ENCODE measurements at regions not wholly inside any gene's neighbourhood (a gene's known extent, or its start where the extent isn't known, plus 50 kb on each side); places are given as distances from the start of the nearest gene placed in this dataset.
"Not testable (repeated sequence)": the region's sequence is repeated elsewhere in the genome, so short reads cannot be mapped to it uniquely, and the experiment has no call there.

DNA sequence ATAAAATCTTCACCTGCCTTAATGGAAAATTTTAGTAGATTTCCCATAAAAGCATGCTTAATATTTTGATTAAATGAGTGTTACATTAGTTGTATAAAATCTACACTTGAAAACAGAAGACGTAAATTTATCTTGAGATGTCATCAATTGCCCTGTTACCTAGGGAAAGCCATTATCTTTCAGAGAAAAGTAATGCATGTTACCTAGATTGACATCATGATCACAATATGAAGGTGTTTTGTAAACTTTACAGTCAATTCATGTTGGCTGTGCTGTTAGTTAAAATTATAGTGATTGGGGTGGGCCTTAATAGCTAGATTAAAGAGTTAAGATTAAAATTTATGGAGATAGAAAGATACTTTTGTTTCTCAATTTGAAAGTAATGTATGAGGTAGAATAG is 293.2 kb upstream of the PCDH18 start:
- DNase-seq: no peak

DNA sequence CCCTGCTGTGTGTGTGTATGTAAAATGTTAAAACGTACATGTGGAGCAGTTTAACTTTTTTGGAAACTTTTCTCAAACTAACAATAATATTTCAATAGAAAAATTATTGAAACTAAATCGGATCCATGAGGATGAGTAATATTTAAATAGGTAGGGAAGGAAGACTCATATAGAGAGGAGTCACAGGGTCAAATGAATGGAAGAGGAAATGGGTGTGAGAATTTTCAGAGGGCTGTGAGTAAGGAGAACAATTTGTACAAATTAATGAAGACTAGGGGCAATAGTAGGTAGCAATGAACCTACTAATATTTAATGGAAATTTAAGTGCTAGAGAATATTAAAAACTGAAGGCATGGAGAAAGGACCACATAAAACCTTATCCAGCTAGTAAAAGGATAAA is 290.7 kb upstream of the PCDH18 start:
- no peak for DNase-seq

DNA sequence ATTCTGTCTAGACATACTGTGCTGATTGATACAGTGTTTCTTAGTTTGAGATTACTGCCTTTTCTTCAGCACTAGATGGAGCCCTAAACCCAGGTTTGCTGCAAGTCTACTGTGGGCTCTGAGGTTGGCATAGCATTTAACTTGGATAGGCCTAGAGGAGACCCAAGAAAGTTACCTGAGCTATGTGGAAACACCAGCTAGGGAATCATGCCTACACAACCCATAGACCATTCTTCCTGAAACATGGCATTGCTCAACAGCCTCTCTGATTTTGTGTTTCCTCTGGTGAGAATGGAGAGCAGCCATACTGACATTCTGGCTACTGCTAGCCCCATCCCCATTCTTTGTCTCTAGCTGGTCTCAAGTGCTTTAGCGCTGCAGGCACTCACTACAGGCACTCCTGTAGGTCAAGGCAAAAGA is 287.7 kb upstream of the PCDH18 start:
- DNase-seq: peak in 1 of 2 experiments; percentile 2

DNA sequence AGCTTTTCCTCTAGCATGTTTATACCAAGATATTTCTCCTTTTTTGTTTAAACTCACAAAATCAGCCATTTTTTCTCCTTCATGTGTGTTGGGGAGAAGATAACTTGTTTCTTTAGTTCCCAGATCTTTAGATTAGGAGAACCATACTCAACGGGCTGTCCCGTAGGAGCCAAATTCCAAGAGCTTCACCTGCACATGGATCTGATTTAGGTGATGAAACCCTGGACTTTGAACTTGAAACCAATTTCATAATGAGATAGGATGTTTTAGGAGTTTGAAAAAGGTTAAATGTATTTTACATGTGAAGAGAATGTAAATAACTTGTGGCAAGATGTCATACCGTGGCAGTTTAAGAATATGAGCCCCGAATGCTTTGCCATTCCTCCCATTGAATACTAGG is 280.0 kb upstream of the PCDH18 start:
- no peak for DNase-seq

DNA sequence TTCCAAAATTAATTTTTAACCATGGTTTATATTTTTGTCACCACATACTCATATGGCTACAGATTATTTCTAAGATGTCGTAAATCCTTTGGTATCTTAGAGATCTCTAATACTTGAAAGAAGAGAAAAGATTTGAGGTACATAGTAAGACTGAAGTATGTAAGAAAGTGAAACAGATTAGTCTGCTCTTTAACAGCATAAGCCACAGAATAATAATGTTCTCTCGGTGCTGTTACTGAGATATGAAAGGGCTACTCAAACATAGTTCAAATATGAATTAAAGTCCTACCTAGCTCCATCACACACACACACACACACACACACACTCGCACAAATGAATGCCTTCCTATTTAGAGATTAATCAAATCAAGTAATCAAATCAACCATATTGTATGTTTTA is 274.1 kb upstream of the PCDH18 start:
- DNase-seq: no peak

DNA sequence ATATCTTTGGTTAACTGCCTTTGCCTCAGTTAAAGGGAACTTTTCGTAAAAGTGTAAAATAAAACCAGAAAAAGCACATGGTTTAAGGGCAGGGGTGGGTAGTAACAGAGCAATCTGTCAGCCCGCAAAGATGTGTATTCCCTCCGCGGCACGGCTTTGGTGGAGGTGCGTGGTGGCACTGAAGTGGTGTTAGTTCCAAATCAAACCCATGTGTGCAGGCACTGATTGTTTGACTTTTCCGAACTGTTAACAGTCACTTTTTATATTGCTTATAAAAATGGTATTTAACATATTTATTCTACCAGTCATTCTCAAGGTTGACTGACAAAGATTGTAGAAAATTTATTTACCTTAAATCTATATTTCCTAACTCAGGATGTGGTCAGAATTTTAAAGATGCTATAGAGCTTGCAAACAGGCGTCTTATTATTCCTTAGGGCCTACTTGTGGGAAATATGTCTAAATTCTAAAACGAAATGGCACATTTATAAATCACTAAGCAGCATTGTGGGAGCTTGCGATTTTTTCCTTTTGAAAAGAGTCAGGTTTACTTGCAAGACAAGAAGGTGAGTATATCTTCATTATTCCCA is 272.7 kb upstream of the PCDH18 start:
- no peak for DNase-seq

DNA sequence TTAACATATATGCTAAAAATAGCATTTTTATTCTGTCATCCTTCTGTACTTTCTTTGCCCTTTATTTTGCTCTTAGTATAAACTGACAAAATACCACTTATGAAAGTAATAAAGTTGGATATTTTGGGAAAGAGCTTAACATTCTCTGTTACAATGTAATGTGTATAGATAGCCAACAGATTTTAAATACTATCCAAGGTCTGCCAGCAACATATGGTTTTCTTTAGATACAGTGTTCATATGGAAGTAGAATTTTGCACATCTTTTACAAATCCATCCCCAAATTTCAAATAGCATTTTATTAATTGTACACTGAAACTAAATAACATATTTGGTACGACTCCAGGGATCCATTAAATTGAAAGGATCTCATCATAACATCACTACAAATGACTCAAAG is 268.6 kb upstream of the PCDH18 start:
- DNase-seq: no peak

DNA sequence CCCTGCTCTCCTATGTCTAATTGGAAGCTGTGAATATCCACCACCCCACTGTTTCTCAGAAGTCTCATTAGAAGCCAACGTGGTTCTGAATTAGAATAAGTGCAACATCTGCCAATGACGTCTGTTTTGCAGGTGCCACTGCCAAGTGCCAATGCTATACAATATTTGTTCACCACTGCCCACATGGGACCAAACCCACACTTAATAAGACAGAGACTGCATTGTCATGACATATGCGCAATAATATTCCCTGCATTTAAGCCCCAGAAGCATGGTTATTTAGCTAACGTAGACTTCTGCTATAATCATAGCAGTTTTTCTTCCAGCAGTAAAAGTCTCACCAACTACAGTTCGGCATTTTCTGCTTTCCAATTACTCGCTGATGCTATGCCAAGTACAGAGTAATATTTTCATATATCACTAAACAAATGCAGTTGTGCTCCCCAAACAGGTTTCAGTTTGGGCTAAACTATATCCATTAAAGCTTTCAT is 262.5 kb upstream of the PCDH18 start:
- no peak for DNase-seq

DNA sequence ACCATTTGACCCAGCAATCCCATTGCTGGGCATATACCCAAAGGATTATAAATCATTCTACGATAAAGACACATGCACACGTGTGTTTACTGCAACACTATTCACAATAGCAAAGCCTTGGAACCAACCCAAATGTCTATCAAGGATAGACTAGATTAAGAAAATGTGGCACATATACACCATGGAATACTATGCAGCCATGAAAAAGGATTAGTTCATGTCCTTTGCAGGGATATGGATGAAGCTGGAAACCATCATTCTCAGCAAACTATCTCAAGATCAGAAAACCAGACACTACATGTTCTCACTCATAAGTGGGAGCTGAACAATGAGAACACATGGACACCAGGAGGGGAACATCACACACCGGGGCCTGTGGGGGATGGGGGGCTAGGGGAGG is 257.0 kb upstream of the PCDH18 start:
- not testable (repeated sequence) for DNase-seq

DNA sequence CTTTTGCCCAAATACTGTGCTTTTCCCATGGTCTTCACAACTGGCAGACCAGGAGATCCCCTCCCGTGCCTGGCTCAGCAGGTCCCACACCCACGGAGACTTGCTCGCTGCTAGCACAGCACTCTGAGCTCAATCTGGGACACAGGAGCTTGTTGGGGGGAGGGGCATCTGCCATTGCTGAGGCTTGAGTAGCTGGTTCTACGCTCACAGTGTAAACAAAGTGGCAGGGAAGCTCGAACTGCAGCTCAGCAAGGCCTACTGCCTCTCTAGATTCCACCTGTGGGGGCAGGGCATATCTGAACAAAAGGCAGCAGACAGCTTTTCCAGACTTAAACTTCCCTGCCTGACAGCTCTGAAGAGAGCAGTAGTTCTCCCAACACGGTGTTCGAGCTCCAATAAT is 251.6 kb upstream of the PCDH18 start:
- DNase-seq: not testable (repeated sequence)

DNA sequence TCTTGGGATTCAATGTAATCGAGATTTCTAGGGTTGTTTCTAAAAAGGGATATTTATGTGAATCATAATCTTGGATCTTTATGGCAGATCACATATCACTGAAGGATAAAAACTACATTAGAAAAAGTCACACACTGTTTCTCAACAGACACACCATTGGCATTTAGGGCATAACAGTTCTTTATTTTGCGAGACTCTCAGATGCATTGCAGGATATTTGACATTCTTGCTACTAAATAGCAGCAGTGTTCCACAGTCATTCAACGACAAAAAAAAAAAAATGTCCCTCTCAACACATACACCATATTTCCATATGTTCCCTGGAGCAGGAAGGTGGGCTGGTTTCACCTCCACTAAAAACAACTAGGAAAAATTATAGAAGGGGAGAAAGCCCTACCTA is 243.4 kb upstream of the PCDH18 start:
- no peak for DNase-seq

DNA sequence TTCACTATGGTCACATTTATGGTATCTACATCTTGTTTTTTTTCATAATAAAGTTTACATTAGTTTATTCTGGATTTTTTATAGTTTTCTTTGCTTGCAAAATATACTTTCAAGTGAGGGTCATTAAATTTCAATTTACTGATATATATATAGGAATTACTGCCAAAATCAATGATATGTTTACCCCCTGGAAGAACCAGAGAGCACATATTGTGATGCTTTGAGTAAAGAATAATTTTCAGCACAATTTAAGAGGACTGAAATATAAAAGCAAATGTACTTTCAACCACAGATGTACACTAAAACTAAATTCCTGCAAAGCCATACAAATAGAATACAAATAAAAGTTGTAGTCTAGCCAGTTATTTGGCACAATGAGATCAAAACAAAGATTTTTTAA is 242.2 kb upstream of the PCDH18 start:
- DNase-seq: no peak

DNA sequence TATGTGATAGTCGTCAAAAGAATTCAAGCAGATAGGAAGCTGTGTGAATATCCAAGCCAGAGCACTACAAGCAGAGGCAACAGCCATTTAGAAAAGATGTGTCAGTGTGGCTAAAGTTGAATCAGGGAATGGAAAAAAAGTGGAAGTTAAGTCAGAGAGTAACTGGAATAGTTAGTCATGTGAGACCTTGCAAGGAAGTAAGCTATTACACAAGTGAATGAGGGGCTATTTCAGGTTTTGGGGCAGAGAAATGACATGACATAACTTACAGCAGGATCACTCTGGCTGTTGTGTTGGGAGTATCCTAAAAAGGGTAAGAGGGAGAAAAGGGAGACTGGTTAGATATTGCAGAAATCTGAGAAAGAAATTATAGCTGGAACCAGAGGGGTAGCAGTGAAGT is 236.6 kb upstream of the PCDH18 start:
- no peak for DNase-seq

DNA sequence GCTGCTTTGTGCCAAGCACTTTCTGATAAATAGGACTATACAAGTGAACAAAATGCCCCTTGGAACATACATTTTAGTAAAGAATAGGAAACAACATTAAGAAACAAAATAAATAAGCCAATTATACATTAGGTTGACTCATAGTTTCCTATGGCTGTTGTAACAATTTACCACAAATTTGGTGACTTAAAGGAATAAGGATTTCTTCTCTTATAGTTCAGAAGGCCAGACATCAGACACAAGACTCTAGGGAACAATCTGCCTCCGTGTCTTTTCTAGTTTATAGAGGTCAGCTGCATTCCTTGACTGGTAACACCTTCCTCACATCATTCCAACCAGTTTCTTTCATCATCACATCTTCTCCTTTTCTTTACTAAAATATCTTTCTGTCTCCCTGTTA is 235.9 kb upstream of the PCDH18 start:
- DNase-seq: no peak

DNA sequence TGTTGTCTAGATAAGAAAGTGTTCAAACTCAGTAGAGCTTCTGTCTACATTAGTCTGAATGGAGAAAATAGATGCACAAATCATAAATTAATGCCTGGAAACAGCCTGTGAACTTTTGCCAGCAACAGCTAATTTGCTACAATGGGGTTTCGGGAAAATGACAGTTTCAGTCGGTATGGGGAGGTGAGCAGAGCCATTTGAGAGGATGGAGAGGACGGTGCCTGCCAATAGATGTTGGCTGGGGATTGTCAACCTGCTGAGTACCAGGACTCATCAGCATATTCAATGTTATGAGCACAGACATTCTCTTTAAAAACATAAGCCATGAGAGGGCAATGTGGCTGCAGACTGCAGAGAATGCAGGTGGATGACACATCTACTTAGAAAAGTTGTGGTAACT is 230.3 kb upstream of the PCDH18 start:
- no peak for DNase-seq

DNA sequence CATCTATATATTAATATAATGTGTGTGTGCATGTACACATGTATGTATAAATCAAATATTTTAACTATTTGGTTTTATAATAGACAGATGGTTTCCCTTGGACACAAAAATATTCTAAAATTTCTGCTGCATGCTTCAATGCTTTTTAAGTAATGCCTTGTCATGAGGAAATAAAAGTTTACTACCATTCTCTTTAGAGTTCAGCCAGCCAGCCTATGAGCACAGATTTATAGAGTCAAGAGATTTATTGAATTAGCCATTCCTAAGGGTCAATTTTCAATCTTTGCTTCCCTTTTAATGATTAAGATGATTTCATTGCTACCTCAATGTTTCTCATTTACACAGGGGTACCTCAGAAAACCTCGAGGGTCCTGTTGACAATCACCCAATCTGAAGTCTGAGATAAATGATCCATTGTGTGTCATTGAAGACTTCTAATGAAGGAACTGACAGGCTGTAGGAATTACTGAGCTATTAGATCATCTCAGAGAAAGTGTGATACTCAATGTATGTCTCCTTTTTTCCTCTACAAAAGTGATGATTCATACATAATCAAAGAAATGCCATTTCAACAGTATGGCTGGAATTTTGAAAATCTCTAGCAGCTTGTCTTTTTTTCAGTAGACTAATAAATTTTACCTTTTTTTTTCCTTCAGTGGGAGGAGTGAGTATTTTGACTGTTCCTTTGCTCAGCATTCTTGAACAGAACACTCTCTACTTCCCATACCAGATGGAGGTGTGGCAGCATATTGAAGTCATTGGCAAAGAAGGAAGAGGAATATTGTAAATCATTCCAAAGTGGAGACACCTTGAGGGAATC is 222.6 kb upstream of the PCDH18 start:
- no peak for DNase-seq

DNA sequence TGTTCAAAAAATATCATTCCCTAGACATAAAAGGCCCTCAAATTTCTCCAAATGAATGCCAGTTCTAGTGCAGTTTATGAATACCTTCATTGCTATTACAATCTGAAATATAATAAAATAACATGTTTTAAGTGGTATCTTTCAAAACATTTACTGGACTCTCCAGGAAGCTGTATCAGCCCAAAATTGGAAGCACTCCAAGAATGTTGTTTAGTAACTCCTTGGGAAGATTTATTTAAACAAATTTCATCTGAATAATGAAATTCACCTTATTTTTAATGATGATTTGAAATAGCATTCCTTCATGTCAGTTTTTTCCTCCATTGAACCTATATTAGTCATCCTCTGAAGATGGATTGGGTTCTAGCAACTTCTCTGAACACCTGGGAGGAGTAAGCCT is 217.2 kb upstream of the PCDH18 start:
- no peak for DNase-seq

DNA sequence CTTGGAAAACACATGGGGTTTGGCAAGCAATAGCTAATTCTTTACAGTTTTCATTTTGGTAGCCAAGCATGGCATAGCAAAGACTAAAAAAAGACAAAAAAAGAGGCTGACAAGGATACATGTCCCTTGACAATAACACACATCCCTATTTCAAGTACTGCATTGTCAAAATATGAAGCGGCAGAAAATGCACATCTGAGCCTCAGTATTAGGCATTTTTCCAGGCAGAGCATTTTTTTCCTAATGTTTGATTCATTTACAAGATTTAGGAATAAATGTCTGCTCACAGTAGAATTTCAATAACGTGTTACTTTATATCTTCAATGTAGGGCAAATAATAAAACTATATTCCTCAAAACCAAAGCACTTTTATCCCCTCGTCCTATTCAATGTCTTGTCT is 216.3 kb upstream of the PCDH18 start:
- DNase-seq: no peak

DNA sequence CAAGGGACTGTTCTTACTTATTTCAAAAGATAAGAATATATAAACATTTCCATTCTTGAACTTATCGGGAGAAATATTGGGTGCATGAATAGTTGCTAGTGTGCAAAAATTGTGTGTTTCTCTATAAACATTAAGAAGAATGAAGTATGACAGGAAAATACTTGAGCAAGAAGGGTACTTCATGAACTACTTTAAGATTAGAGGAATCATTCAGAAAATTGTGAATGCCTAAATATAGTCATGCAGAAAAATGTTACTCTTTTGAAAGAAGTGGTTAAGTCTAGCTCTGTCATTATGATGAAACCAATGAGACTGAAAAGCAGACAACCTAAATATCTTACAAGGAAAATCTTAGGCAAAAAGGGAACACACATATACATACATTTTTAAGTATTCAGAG is 207.8 kb upstream of the PCDH18 start:
- DNase-seq: no peak

DNA sequence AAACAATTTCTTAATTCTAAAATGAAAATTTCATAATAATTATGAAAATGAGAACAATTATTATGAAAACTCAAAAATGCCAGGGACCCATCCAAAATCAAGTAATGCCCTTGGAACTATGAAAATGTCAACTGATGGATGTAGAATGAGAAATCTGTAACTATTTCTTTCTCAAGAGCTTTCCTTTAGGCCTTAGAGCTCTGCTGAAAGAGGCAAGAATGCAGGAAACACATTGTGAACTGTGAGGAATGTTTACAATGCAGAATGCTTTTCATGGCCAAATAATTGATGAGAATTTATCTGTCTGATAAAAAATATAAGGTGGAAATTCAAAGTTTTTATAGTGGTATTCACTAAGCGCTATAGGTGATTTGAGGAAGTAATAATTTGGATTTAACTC is 207.1 kb upstream of the PCDH18 start:
- DNase-seq: no peak

DNA sequence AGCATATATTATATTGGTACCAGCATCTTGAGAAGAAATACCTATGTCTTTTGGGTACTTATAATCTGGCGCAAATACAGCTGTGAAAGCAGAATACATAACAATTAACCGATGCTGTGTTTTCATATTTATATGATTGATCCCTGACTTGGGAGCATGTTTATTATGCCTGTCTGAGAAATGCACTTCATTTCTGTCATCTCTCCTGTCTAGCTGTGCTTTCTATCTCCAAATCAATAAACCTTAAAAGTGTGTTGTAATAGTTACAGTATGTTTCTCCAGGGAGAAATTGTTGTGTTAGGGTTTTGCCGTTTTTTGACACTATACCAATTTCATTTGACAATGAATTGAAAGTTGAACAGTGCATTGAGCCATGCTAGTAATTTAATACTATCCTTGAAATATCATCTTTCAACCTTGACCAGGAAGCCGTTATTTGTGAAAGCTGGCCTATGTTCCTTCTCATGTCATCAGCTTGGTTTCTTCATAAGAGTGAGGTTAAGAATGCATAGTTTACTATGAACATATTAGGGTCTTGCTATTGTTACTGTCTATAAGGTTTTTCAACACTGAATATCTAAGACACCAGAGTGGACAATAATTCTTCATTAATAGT is 206.2 kb upstream of the PCDH18 start:
- no peak for DNase-seq

DNA sequence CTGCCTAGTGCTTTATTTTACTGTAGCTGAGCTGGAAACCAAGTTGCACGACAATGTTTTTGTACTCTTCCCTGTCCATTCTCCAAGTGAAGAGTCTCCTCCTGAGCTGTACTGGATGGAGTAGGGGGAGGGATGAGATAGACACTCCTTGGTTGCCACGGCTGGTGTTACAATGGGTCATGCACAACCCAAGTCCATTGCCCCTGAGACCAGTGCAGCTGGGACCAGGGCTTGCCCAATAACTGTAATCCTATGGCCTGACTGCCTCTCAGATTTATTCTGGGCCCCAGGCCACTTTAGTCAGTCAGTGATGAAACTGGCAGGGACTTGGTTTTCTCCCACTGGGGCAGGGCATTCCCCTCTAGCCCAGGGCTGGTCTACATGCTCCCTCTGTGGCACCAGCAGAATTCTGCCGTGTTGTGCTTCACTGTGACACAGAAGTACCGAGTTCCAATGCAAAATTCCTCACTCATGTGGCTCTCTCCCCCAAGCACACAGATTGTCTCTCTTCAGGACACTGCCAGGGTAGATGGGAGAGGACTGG is 203.3 kb upstream of the PCDH18 start:
- no peak for DNase-seq

DNA sequence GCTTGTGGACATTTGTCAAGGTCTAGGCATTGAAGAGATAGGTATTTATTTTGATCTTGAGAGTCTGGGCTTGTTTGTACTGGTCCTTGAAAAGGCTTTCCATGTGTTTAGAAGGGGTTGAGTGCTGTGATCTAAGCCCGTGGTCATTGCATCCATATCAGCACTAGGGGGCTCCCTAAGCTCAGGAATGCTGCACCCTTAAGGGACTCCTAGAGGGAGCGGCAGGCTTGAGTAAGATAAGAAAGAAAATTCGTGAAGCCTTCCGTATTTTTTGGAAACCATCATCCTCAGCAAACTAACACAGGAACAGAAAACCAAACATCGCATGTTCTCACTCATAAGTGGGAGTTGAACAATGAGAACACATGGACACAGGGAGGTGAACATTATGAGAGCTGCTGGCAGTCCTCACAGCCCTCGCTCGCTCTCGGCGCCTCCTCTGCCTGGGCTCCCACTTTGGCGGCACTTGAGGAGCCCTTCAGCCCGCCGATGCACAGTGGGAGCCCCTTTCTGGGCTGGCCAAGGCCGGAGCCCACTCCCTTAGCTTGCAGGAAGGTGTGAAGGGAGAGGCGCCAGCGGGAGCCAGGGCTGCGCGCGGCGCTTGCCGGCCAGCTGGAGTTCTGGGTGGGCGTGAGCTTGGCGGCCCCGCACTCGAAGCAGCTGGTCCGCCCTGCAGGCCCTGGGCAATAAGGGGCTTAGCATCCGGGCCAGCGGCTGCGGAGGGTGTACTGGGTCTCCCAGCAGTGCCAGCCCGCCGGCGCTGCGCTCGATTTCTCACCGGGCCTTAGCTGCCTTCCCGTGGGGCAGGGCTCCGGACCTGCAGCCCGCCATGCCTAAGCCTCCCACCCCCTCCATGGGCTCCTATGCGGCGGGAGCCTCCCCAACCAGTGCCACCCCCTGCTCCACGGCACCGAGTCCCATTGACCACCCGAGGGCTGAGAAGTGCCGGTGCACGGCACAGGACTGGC is 201.2 kb upstream of the PCDH18 start:
- not testable (repeated sequence) for DNase-seq
